Spleen (tissue), 7 donors: ENCODE measurements at regions not wholly inside any gene's neighbourhood (a gene's known extent, or its start where the extent isn't known, plus 50 kb on each side); places are given as distances from the start of the nearest gene placed in this dataset.

Experiments used
- CTCF ChIP-seq, 11 experiments: fragments of 200-600 bp in 7 of 11; fragments of 450-650 bp in 4 of 11; sonication (generic) in 4 of 11; IDR thresholded peaks in 8 of 11; conservative IDR thresholded peaks in 3 of 11; 1 replicate in 7 of 11; 2 replicates in 4 of 11; pipeline versions ENCODE4 v1.4.0 to v1.8.0; 2016 to 2021; ENCODE audit warnings: antibody characterized with exemption in 11 of 11, inconsistent platforms in 4 of 11, mild to moderate bottlenecking in 1 of 11
- POLR2A ChIP-seq, 3 donors: fragments of 450-650 bp; IDR thresholded peaks; one replicate each; pipeline ENCODE4 v1.5.1; 2017; ENCODE audit warnings: antibody characterized with exemption in 3 of 3, mild to moderate bottlenecking in 1 of 3
- donor health status: DM: no; HTN: no; CAD: no; lungs with moderate emphysema.
- donor health status: DM: no; HTN: no; CAD: no.
- donor health status: DM: no; HTN: no; CAD: no.

DNA sequence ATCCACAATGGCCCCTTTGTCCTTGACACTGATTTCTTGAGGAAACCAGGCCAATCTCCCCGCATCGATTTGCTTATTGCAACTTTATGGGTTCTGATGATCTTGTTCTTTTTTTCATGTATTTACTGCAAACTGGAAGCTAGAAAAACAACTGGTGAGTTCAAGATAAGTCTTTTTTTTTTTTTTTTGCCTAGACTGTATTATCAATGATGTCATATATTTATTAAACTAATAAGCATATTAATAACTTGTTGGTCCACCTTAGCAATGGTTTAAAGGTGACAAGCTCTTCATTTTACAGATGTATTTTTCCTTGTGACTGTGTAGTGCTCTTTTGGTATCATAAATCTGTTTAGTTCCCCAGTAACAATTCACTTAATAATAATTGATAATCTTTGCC is 79.0 kb upstream of the NOX3 start:
- TF ChIP-seq POLR2A (IDR thresholded peaks at IDR 0.05) (no peak), CTCF (IDR thresholded peaks at IDR 0.05 in 8 of 11, conservative IDR thresholded peaks at IDR 0.05 in 3 of 11) (no peak)
